ENCODE measurements at regions not wholly inside any gene's neighbourhood (a gene's known extent, or its start where the extent isn't known, plus 50 kb on each side); places are given as distances from the start of the nearest gene placed in this dataset.

- no peak overlapping the region for H3K4me3 ChIP-seq (ENCODE audit: low read depth, low read length)
- TF ChIP-seq CTCF (IDR thresholded peaks at IDR 0.05; ENCODE audit: insufficient read depth, low read length, missing control alignments), result no peak
- POLR2A ChIA-PET, result no interaction called here
- CTCF ChIA-PET, result no interaction called here
- no peak for DNase-seq (ENCODE audit: low read depth, low spot score)
Measured at GRCh38 chr1:60740154-60740553, 342.2 kb upstream of the NFIA start.

DNA sequence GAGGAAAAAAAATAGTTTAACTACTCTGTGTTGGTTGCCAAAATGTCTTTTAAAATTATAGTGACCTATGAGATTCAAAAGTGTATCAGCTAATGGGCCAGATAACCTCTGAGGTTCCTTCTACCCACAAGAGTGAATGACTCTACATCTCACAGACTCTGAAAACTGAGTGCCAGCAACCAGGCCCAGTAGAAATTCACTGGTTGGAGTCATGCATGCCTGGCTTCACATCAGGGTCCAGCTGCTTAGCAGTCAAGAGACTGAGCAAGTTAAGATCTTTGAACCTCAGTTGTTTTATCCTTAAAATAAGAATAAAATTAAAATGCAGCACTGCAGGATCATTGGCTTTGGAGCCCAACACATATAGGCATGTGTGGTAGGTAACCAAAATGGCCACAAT is 342.6 kb upstream of the NFIA start:
- TF ChIP-seq CTCF (IDR thresholded peaks at IDR 0.05; ENCODE audit: insufficient read depth, low read length, missing control alignments), result no peak
- ChIA-PET POLR2A (no interaction called here), CTCF (no interaction called here)
- DNase-seq (ENCODE audit: low read depth, low spot score), result no peak
- H3K4me3 ChIP-seq (ENCODE audit: low read depth, low read length), result no peak overlapping the region

DNA sequence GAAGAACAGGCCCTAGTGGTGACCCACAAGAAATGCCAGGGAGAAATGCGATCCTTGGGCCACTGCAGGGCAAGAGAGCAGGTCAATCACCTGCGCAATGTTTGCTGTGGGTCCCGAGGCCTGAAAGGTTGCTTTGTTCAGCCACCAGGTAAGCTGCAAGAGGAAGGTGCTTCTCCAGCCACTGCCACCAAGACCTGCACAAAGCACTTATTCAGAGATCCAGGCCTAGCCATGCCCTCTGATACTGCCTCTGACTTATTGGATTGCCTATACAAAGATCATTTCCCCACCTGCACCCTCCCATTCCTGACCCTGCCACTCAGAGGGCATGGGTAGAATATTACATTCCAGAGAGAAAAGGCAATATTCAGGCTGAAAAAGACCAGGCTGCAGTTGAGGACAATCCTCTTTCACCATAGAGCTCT is 349.4 kb upstream of the NFIA start:
- CTCF ChIA-PET, result no interaction called here
- POLR2A ChIA-PET, result no interaction called here
- TF ChIP-seq CTCF (IDR thresholded peaks at IDR 0.05; ENCODE audit: insufficient read depth, low read length, missing control alignments), result no peak
- no peak for DNase-seq (ENCODE audit: low read depth, low spot score)
- H3K4me3 ChIP-seq (ENCODE audit: low read depth, low read length), result no peak overlapping the region

DNA sequence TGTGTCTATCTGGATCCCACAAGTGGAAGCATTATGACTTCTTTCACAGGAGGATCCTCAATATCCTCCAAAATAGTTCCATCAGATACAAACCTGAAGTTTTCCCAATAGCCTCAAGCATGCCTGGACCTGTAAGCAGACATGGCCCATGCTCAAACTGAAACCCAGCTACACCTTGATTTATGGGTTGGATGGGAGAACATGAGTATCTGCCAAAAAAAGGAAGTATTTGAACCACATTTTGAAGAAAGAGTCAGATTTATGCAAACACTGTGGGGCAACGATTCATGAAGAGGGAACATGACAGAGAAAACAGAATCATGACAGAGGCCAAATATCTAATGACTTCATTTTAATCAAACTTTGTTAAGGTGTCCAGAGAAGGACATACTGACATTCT is 351.0 kb upstream of the NFIA start:
- ChIA-PET CTCF (no interaction called here), POLR2A (no interaction called here)
- no peak for DNase-seq (ENCODE audit: low read depth, low spot score)
- no peak for TF ChIP-seq CTCF (IDR thresholded peaks at IDR 0.05; ENCODE audit: insufficient read depth, low read length, missing control alignments)
- no peak overlapping the region for H3K4me3 ChIP-seq (ENCODE audit: low read depth, low read length)

DNA sequence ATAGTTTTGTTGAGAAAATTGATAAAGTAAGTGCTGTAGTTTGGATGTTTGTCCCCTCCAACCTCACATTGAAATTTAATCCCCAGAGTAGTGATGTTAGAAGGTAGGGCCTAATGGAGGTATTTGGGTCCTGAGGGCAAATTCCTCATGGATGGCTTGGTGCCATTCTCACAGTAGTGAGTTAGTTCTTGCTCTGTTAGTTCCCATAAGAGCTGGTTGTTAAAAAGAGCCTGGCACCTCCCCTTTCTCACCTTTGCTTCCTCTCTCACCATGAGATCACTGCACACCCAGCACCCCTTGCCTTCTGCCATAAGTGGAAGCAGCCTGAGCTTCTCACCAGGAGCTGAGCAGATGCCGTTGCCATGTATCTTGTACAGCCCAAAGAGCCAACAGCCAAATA is 354.8 kb upstream of the NFIA start:
- ChIA-PET CTCF (no interaction called here), POLR2A (no interaction called here)
- no peak for TF ChIP-seq CTCF (IDR thresholded peaks at IDR 0.05; ENCODE audit: insufficient read depth, low read length, missing control alignments)
- no peak for DNase-seq (ENCODE audit: low read depth, low spot score)
- H3K4me3 ChIP-seq (ENCODE audit: low read depth, low read length), result no peak overlapping the region

DNA sequence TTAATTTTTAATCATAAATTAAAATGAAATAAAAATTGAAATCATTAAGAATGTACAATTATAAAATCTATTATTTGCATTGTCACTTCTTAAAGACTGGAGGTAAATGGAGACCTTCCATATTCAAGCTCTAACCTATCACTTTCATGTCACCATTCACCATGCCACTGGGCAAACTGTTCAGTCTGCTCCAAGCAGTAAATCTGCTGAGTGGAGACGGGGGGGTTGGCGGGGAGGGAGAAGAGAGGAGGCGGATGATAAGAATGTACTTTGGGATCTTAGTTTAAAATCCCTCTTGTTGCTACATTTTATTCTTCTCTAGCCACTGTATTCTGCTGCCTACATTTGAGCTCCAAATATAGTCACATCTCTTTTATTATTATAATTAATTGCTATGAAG is 365.9 kb upstream of the NFIA start:
- no peak overlapping the region for H3K4me3 ChIP-seq (ENCODE audit: low read depth, low read length)
- CTCF ChIA-PET, result interaction anchor here (0.7 kb wide), 1 partner anchor 53 kb away, joined by 3 read pairs; no protein-coding TSS in a partner anchor
- POLR2A ChIA-PET, result no interaction called here
- no peak for TF ChIP-seq CTCF (IDR thresholded peaks at IDR 0.05; ENCODE audit: insufficient read depth, low read length, missing control alignments)
- no peak for DNase-seq (ENCODE audit: low read depth, low spot score)
